HUES64 (cell line): ENCODE measurements at regions not wholly inside any gene's neighbourhood (a gene's known extent, or its start where the extent isn't known, plus 50 kb on each side); places are given as distances from the start of the nearest gene placed in this dataset.
A peak's percentile ranks its signal among the peaks of the same experiment; 100 is the strongest.
"Not testable (repeated sequence)": the region's sequence is repeated elsewhere in the genome, so short reads cannot be mapped to it uniquely, and the experiment has no call there.

Experiments used
- H3K27ac ChIP-seq: 2 replicates; pipeline ENCODE4 v1.7.0; 2013; ENCODE audit warnings: low read depth, low read length, inconsistent platforms
- H3K27me3 ChIP-seq: 2 replicates; pipeline ENCODE4 v1.6.1; 2013; ENCODE audit warnings: mild to moderate bottlenecking, low read length; ENCODE audit not compliant: insufficient read depth
- H3K36me3 ChIP-seq: 2 replicates; pipeline ENCODE4 v1.6.1; 2013; ENCODE audit warnings: mild to moderate bottlenecking, low read length; ENCODE audit not compliant: insufficient read depth
- H3K4me1 ChIP-seq: 2 replicates; pipeline ENCODE4 v1.6.1; 2013; ENCODE audit warnings: mild to moderate bottlenecking, low read length, moderate library complexity; ENCODE audit not compliant: insufficient read depth
- H3K4me3 ChIP-seq: 2 replicates; pipeline ENCODE4 v1.5.1; 2013; ENCODE audit warnings: mild to moderate bottlenecking, low read length, moderate library complexity
- H3K9ac ChIP-seq: 2 replicates; pipeline ENCODE4 v1.6.1; 2013; ENCODE audit warnings: mild to moderate bottlenecking, low read depth, low read length
- H3K9me3 ChIP-seq: 2 replicates; pipeline ENCODE4 v1.6.1; 2013; ENCODE audit warnings: low read depth, low read length; ENCODE audit not compliant: insufficient read depth
- WGBS: fragments of 150-250, 120-280 bp; methylation state at CpG from one replicate; pipeline ENCODE4 v1.1.7; 2013; ENCODE audit warnings: missing lambda C conversion rate; 5-methylcytosine and 5-hydroxymethylcytosine counted together

DNA sequence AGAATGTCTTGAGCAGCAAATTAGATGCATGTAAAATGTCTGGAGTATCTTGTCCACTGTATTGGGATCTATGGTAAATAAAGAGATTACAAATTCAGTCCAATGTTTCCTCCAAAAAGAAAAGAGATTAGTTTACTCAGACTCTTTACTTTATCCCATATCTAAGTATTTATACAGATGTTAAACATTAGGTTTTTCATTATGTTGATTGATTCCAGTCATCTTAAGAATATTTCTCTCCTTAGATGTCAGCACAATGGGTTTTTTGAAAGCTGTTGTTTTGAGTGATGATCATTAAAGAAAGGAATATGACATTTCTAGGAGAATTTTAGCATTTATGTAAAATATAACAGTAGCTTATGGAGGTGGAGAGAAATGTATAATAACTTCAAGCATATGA is 938.9 kb downstream of the C4orf33 start:
- H3K9ac ChIP-seq, result no peak overlapping the region
- no peaks in the 10 kb centered on the region for H3K27me3 ChIP-seq
- H3K9me3 ChIP-seq, result 0 out of 2 replicates have a peak, but pooled peaks cover 2% of the 10 kb centered on the region
- H3K4me3 ChIP-seq, result no peak overlapping the region
- H3K4me1 ChIP-seq, result peaks cover 21% of the 10 kb centered on the region
- H3K27ac ChIP-seq, result no peak overlapping the region
- 0 out of 2 replicates have a peak, but pooled peaks cover 4% of the 10 kb centered on the region for H3K36me3 ChIP-seq

DNA sequence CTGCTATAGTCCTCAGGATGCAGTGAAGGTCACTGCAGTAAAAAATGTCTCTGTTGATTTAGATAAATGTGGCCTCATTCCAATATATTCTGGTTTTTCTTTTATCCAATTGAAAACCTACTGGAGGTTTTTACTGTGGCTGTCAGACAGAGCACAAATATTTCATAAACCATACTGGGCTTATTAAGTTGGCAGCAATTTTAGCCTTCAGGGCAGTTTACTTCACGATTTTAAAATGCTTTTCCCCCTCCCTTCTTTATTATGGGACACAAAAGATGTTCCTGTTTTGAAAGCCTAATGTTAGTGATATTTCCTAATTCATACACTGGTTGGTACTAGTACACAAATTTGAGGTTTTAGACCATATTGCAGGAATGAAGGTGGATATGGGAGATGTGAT is 939.4 kb downstream of the C4orf33 start:
- Histone ChIP-seq H3K9ac (no peak overlapping the region), H3K9me3 (0 out of 2 replicates have a peak, but pooled peaks cover 2% of the 10 kb centered on the region), H3K4me3 (no peak overlapping the region), H3K4me1 (peaks cover 16% of the 10 kb centered on the region), H3K36me3 (0 out of 2 replicates have a peak, but pooled peaks cover 4% of the 10 kb centered on the region), H3K27ac (no peak overlapping the region), H3K27me3 (no peaks in the 10 kb centered on the region)
- WGBS, result 100% methylated on average over 1 of the region's 1 CpG

DNA sequence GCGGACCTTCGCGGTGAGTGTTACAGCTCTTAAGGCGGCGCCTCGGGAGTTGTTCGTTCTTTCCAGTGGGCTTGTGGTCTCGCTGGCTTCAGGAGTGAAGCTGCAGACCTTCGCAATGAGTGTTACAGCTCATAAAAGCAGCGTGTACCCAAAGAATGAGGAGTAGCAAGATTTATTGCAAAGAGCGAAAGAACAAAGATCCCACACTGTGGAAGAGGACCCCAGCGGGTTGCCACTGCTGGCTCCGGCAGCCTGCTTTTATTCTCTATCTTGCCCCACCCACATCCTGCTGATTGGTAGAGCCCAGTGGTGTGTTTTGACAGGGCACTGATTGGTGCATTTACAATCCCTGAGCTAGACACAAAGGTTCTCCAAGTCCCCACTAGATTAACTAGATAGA is 941.9 kb downstream of the C4orf33 start:
- WGBS, result 96% methylated on average over 13 of the region's 13 CpGs
- not testable (repeated sequence) for H3K4me3 ChIP-seq, H3K4me1 ChIP-seq, H3K27ac ChIP-seq, H3K9me3 ChIP-seq, H3K27me3 ChIP-seq, H3K9ac ChIP-seq, H3K36me3 ChIP-seq

DNA sequence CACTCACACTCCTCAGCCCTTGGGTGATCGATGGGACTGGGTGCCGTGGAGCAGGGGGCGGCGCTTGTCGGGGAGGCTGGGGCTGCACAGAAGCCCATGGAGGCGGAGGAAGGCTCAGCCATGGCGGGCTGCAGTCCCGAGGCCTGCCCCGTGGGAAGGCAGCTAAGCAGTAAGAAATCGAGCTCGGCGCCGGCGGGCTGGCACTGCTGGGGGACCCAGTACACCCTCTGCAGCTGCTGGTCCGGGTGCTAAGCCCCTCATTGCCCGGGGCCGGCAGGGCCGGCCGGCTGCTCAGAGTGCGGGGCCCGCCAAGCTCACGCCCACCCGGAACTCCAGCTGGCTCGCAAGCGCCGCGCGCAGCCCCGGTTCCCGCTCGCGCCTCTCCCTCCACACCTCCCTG is 942.6 kb downstream of the C4orf33 start:
- not testable (repeated sequence) for H3K4me3 ChIP-seq, H3K27me3 ChIP-seq
- WGBS, result 96% methylated on average over 32 of the region's 32 CpGs

GRCh38 chr4:130043732-130044160 is 947.8 kb downstream of the C4orf33 start:
- H3K4me3 ChIP-seq, result no peak overlapping the region
- H3K9ac ChIP-seq, result no peak overlapping the region
- no peaks in the 10 kb centered on the region for H3K27me3 ChIP-seq
- no peaks in the 10 kb centered on the region for H3K36me3 ChIP-seq
- WGBS, result 100% methylated on average over 1 of the region's 1 CpG
- H3K9me3 ChIP-seq, result no peaks in the 10 kb centered on the region
- H3K27ac ChIP-seq, result no peak overlapping the region
- H3K4me1 ChIP-seq, result peaks cover 11% of the 10 kb centered on the region

More for the DNA sequence above, 942.6 kb downstream of the C4orf33 start:
- not testable (repeated sequence) for H3K9me3 ChIP-seq, H3K36me3 ChIP-seq, H3K9ac ChIP-seq, H3K4me1 ChIP-seq, H3K27ac ChIP-seq

GRCh38 chr4:130044788-130045531 is 949.0 kb downstream of the C4orf33 start:
- H3K27me3 ChIP-seq, result no peaks in the 10 kb centered on the region
- no peaks in the 10 kb centered on the region for H3K36me3 ChIP-seq
- H3K4me3 ChIP-seq, result no peak overlapping the region
- 91% methylated on average over 3 of the region's 3 CpGs for WGBS
- H3K9me3 ChIP-seq, result no peaks in the 10 kb centered on the region
- peak overlapping the region; percentile 49; the same call in 1 of the 2 replicates for H3K27ac ChIP-seq
- peaks cover 11% of the 10 kb centered on the region for H3K4me1 ChIP-seq
- H3K9ac ChIP-seq, result 0 out of 2 replicates have a peak overlapping the region, but pooled peaks have one; percentile 3

GRCh38 chr4:130053723-130054122 is 957.8 kb downstream of the C4orf33 start:
- H3K4me1 ChIP-seq, result no peaks in the 10 kb centered on the region
- WGBS, result 82% methylated on average over 2 of the region's 2 CpGs
- no peak overlapping the region for H3K4me3 ChIP-seq
- peaks cover 4% of the 10 kb centered on the region; the same call in 1 of the 2 replicates for H3K9me3 ChIP-seq
- H3K27me3 ChIP-seq, result no peaks in the 10 kb centered on the region
- no peaks in the 10 kb centered on the region for H3K36me3 ChIP-seq
- no peak overlapping the region for H3K9ac ChIP-seq
- H3K27ac ChIP-seq, result no peak overlapping the region

DNA sequence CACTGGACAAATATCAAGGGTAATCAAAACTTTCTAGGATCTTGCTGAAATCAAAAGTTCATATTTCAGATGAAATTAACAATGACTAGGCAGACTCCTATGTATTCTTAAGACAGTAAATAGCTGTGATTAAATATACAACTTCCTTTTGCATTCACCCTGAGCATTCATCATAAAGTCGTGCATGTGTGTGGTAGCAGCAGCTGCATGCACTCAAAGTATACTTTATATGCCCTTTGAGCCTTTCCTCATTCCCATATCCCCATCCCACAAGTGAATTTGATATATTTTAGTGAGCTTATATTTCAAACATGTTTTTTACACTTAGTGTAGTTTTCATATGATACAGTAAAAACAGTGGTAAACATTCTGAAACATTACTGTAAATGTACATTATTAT is 959.0 kb downstream of the C4orf33 start:
- WGBS, result 100% methylated on average over 1 of the region's 1 CpG
- no peak overlapping the region for H3K9ac ChIP-seq
- no peaks in the 10 kb centered on the region for H3K36me3 ChIP-seq

DNA sequence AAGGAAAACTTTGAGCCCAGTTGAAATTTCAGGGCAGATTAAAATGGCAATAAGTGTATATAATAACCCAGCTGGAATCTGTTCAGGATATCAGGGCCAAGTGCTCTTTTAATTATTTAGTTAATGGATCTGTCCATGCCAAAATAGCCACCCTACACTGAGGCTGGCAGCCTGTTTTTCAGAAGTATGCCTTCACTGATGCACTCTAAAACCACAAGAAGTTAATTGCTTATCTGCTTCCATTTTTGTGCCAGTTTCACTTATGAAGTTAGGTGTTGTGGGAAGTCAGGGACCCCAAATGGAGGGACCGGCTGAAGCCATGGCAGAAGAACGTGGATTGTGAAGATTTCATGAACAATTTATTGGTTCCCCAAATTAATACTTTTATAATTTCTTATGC is 960.3 kb downstream of the C4orf33 start:
- Histone ChIP-seq H3K4me1 (no peaks in the 10 kb centered on the region), H3K27me3 (no peaks in the 10 kb centered on the region), H3K27ac (no peak overlapping the region), H3K9ac (no peak overlapping the region), H3K4me3 (no peak overlapping the region), H3K9me3 (peaks cover 4% of the 10 kb centered on the region; the same call in 1 of the 2 replicates), H3K36me3 (no peaks in the 10 kb centered on the region)
- 100% methylated on average over 1 of the region's 2 CpGs for WGBS

More for the DNA sequence above, 959.0 kb downstream of the C4orf33 start:
- H3K9me3 ChIP-seq, result peaks cover 4% of the 10 kb centered on the region; the same call in 1 of the 2 replicates
- no peaks in the 10 kb centered on the region for H3K27me3 ChIP-seq
- H3K4me1 ChIP-seq, result no peaks in the 10 kb centered on the region
- no peak overlapping the region for H3K27ac ChIP-seq
- no peak overlapping the region for H3K4me3 ChIP-seq

- peaks cover 13% of the 10 kb centered on the region for H3K4me1 ChIP-seq
- H3K9me3 ChIP-seq, result no peaks in the 10 kb centered on the region
- H3K36me3 ChIP-seq, result no peaks in the 10 kb centered on the region
- WGBS, result no CpG with 5 or more reads among the region's 2 CpGs
- no peak overlapping the region for H3K27ac ChIP-seq
- H3K9ac ChIP-seq, result no peak overlapping the region
- no peak overlapping the region for H3K4me3 ChIP-seq
- H3K27me3 ChIP-seq, result no peaks in the 10 kb centered on the region
Observed at GRCh38 chr4:130064471-130064870, 968.5 kb downstream of the C4orf33 start.

GRCh38 chr4:130067419-130067818 is 971.5 kb downstream of the C4orf33 start:
- WGBS, result 98% methylated on average over 1 of the region's 1 CpG
- peaks cover 13% of the 10 kb centered on the region for H3K4me1 ChIP-seq
- no peaks in the 10 kb centered on the region for H3K27me3 ChIP-seq
- no peak overlapping the region for H3K4me3 ChIP-seq
- no peak overlapping the region for H3K27ac ChIP-seq
- H3K36me3 ChIP-seq, result no peaks in the 10 kb centered on the region
- H3K9me3 ChIP-seq, result no peaks in the 10 kb centered on the region; the same call in 1 of the 2 replicates
- H3K9ac ChIP-seq, result no peak overlapping the region
